HepG2 (cell line): ENCODE measurements at regions not wholly inside any gene's neighbourhood (a gene's known extent, or its start where the extent isn't known, plus 50 kb on each side); places are given as distances from the start of the nearest gene placed in this dataset.
A peak's percentile ranks its signal among the peaks of the same experiment; 100 is the strongest.

Experiments
- ATF6 ChIP-seq: sonication (generic); formaldehyde crosslinking; conservative IDR thresholded peaks from 2 replicates; pipeline ENCODE4 v1.4.0; 2020; ENCODE audit warnings: missing genetic modification reagents
- BCL3 ChIP-seq: sonication (generic); formaldehyde crosslinking; IDR thresholded peaks from 2 replicates; pipeline ENCODE4 v1.5.1; 2020; ENCODE audit warnings: mild to moderate bottlenecking, missing genetic modification reagents, moderate library complexity
- CSRNP2 ChIP-seq: sonication (generic); formaldehyde crosslinking; conservative IDR thresholded peaks from 2 replicates; pipeline ENCODE4 v1.8.0; 2022; ENCODE audit warnings: low read depth, missing genetic modification reagents
- EP300 ChIP-seq, 3 experiments: sonication (generic) in 1 of 3; formaldehyde crosslinking in 1 of 3; IDR thresholded peaks; 2 replicates each; pipeline versions ENCODE4 v1.5.1 to v1.6.1; 2011 to 2020; ENCODE audit warnings: low read depth in 2 of 3, low read length in 2 of 3, borderline replicate concordance in 1 of 3, improper control_type of control experiment in 1 of 3, mild to moderate bottlenecking in 1 of 3, missing genetic modification reagents in 1 of 3, moderate library complexity in 1 of 3
- GMEB1 ChIP-seq: sonication (generic); formaldehyde crosslinking; IDR thresholded peaks from 2 replicates; pipeline ENCODE4 v1.5.1; 2020; ENCODE audit warnings: missing genetic modification reagents, mild to moderate bottlenecking, borderline replicate concordance
- NR2F6 ChIP-seq, 2 experiments: IDR thresholded peaks; 2 replicates each; pipeline ENCODE4 v1.6.1; 2016; ENCODE audit warnings: antibody characterized with exemption in 1 of 2, mild to moderate bottlenecking in 1 of 2
- TCF7L2 ChIP-seq: IDR thresholded peaks from 2 replicates; pipeline ENCODE4 v1.6.1; 2011; ENCODE audit warnings: mild to moderate bottlenecking, low read depth, low read length, moderate library complexity
- ZHX1 ChIP-seq: sonication (generic); formaldehyde crosslinking; IDR thresholded peaks from 2 replicates; pipeline ENCODE4 v1.8.1; 2022; ENCODE audit warnings: low read depth, mild to moderate bottlenecking, missing genetic modification reagents
- ZMAT3 ChIP-seq: sonication (generic); formaldehyde crosslinking; conservative IDR thresholded peaks from 2 replicates; pipeline ENCODE4 v1.7.0; 2021; ENCODE audit warnings: missing genetic modification reagents
- ZNF10 ChIP-seq: sonication (generic); formaldehyde crosslinking; IDR thresholded peaks from 2 replicates; pipeline ENCODE4 v1.4.0; 2020; ENCODE audit warnings: mild to moderate bottlenecking, low read depth, missing genetic modification reagents, borderline replicate concordance
- ZNF30 ChIP-seq: sonication (generic); formaldehyde crosslinking; IDR thresholded peaks from 2 replicates; pipeline ENCODE4 v1.5.0; 2020; ENCODE audit warnings: mild to moderate bottlenecking, missing genetic modification reagents
- ZNF335 ChIP-seq: sonication (generic); formaldehyde crosslinking; IDR thresholded peaks from 2 replicates; pipeline ENCODE4 v1.4.0; 2020; ENCODE audit warnings: missing genetic modification reagents
- ZNF468 ChIP-seq: sonication (generic); formaldehyde crosslinking; IDR thresholded peaks from 2 replicates; pipeline ENCODE4 v1.8.0; 2022; ENCODE audit warnings: mild to moderate bottlenecking, moderate library complexity, missing genetic modification reagents
- ZNF615 ChIP-seq: sonication (generic); formaldehyde crosslinking; IDR thresholded peaks from 2 replicates; pipeline ENCODE4 v1.5.0; 2020; ENCODE audit warnings: mild to moderate bottlenecking, missing genetic modification reagents, borderline replicate concordance
- ZNF619 ChIP-seq: sonication (generic); formaldehyde crosslinking; IDR thresholded peaks from 2 replicates; pipeline ENCODE4 v1.4.0; 2020; ENCODE audit warnings: mild to moderate bottlenecking, missing genetic modification reagents
- ZNF639 ChIP-seq: conservative IDR thresholded peaks from 2 replicates; pipeline ENCODE4 v1.6.1; 2018; ENCODE audit warnings: missing genetic modification reagents
- ZNF775 ChIP-seq: sonication (generic); formaldehyde crosslinking; IDR thresholded peaks from 2 replicates; pipeline ENCODE4 v1.4.0; 2020; ENCODE audit warnings: missing genetic modification reagents, mild to moderate bottlenecking, moderate library complexity, borderline replicate concordance

- TF ChIP-seq TCF7L2 (no peak), GMEB1 (CRISPR knock-in tag) (peak; percentile 67), ZNF10 (CRISPR knock-in tag) (no peak), ZNF30 (peak; percentile 99), ZHX1 (CRISPR knock-in tag) (peak; percentile 97), BCL3 (CRISPR knock-in tag) (peak; percentile 98), ZNF619 (peak; percentile 86; the same call in 1 of the 2 replicates), EP300 (IDR thresholded peaks at IDR 0.05; ENCODE audit: low read depth in 2 of 2, low read length in 2 of 2) (no peak), EP300 (CRISPR knock-in tag; IDR thresholded peaks at IDR 0.05; ENCODE audit: borderline replicate concordance) (peak; percentile 88), ATF6 (peak; percentile 100), ZNF335 (CRISPR knock-in tag) (peak; percentile 97), ZNF775 (CRISPR knock-in tag) (peak; percentile 82; the same call in 1 of the 2 replicates), ZNF468 (CRISPR knock-in tag) (peak; percentile 99), ZNF615 (peak; percentile 99; the same call in 1 of the 2 replicates), ZMAT3 (CRISPR knock-in tag) (peak; percentile 100), CSRNP2 (CRISPR knock-in tag) (peak; percentile 94), NR2F6 (IDR thresholded peaks at IDR 0.05) (no peak), NR2F6 (CRISPR knock-in tag; IDR thresholded peaks at IDR 0.05) (peak; percentile 86), ZNF639 (CRISPR knock-in tag) (peak; percentile 99)
Observed at GRCh38 chr20:37627060-37627766, 66.6 kb upstream of the CTNNBL1 start (continued).
